ENCODE measurements at regions not wholly inside any gene's neighbourhood (a gene's known extent, or its start where the extent isn't known, plus 50 kb on each side); places are given as distances from the start of the nearest gene placed in this dataset.

- H3K36me3 ChIP-seq, result no peaks in the 10 kb centered on the region
- H3K4me1 ChIP-seq, result peaks cover 0 to 12% (median 0%) of the 10 kb centered on the region in 6 donors
- 90 to 98% (median 95%) methylated on average over 16 to 32 of the region's 32 CpGs for WGBS, 5 donors
- no peak overlapping the region for H3K4me3 ChIP-seq
- H3K27me3 ChIP-seq (replicated peaks in 1 of 7), result no peaks in the 10 kb centered on the region
- intact Hi-C loops (cut with DNase I; ENCODE audit: low total_unique reads), result no loop called here
- no peak overlapping the region for H3K27ac ChIP-seq
- peak; percentile 76 for DNase-seq
- H3K9me3 ChIP-seq, result peaks cover 0 to 16% (median 0%) of the 10 kb centered on the region in 8 donors
- TF ChIP-seq, protein P1, sequence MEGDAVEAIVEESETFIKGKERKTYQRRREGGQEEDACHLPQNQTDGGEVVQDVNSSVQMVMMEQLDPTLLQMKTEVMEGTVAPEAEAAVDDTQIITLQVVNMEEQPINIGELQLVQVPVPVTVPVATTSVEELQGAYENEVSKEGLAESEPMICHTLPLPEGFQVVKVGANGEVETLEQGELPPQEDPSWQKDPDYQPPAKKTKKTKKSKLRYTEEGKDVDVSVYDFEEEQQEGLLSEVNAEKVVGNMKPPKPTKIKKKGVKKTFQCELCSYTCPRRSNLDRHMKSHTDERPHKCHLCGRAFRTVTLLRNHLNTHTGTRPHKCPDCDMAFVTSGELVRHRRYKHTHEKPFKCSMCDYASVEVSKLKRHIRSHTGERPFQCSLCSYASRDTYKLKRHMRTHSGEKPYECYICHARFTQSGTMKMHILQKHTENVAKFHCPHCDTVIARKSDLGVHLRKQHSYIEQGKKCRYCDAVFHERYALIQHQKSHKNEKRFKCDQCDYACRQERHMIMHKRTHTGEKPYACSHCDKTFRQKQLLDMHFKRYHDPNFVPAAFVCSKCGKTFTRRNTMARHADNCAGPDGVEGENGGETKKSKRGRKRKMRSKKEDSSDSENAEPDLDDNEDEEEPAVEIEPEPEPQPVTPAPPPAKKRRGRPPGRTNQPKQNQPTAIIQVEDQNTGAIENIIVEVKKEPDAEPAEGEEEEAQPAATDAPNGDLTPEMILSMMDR (IDR thresholded peaks at IDR 0.05 in 8 of 11, conservative IDR thresholded peaks at IDR 0.05 in 3 of 11), result no peak
- no peak for TF ChIP-seq POLR2A (IDR thresholded peaks at IDR 0.05)
- TF ChIP-seq POLR2AphosphoS5 (IDR thresholded peaks at IDR 0.05), result no peak
Observed at GRCh38 chrX:115889121-115889890, 281.2 kb upstream of the AGTR2 start.

GRCh38 chrX:115892056-115892708 is 278.4 kb upstream of the AGTR2 start:
- WGBS, 5 donors, result 75 to 95% (median 88%) methylated on average over 5 to 7 of the region's 7 CpGs
- Histone ChIP-seq H3K27ac (peak overlapping the region in 3 of 8 donors; percentile 63 to 75 (median 65)), H3K36me3 (no peaks in the 10 kb centered on the region), H3K9me3 (peaks cover 0 to 23% (median 0%) of the 10 kb centered on the region in 8 donors), H3K4me3 (peak overlapping the region in 3 of 8 donors; percentile 23 to 63 (median 27)), H3K27me3 (replicated peaks in 1 of 7) (no peaks in the 10 kb centered on the region), H3K4me1 (peaks cover 0 to 12% (median 0%) of the 10 kb centered on the region in 6 donors)
- no peak for DNase-seq
- TF ChIP-seq, protein P1 (IDR thresholded peaks at IDR 0.05 in 8 of 11, conservative IDR thresholded peaks at IDR 0.05 in 3 of 11), result no peak
- TF ChIP-seq POLR2AphosphoS5 (IDR thresholded peaks at IDR 0.05) (no peak), POLR2A (IDR thresholded peaks at IDR 0.05) (no peak)
- intact Hi-C loops (cut with DNase I; ENCODE audit: low total_unique reads), result no loop called here

- Histone ChIP-seq H3K4me3 (peak overlapping the region in 3 of 8 donors; percentile 23 to 63 (median 27)), H3K27me3 (replicated peaks in 1 of 7) (no peaks in the 10 kb centered on the region), H3K4me1 (peaks cover 0 to 12% (median 0%) of the 10 kb centered on the region in 6 donors), H3K36me3 (no peaks in the 10 kb centered on the region), H3K27ac (peak overlapping the region in 4 of 8 donors; percentile 36 to 75 (median 64)), H3K9me3 (peaks cover 0 to 22% (median 0%) of the 10 kb centered on the region in 8 donors)
- TF ChIP-seq POLR2AphosphoS5 (IDR thresholded peaks at IDR 0.05) (peak in 2 of 3 donors; percentile 23 to 46), POLR2A (IDR thresholded peaks at IDR 0.05) (no peak)
- TF ChIP-seq, protein P1 (IDR thresholded peaks at IDR 0.05 in 8 of 11, conservative IDR thresholded peaks at IDR 0.05 in 3 of 11), result peak in 6 of 11 experiments; percentile 37 to 83 (median 54)
- peak; percentile 82 for DNase-seq
- intact Hi-C loops (cut with DNase I; ENCODE audit: low total_unique reads), result no loop called here
- 38 to 82% (median 64%) methylated on average over 3 to 13 of the region's 13 CpGs for WGBS, 5 donors
Observed at GRCh38 chrX:115892787-115893671, 277.5 kb upstream of the AGTR2 start.
